Erythroblast (primary cell): ENCODE measurements at regions not wholly inside any gene's neighbourhood (a gene's known extent, or its start where the extent isn't known, plus 50 kb on each side); places are given as distances from the start of the nearest gene placed in this dataset.

Experiments used
- GATA1 ChIP-seq: IDR thresholded peaks from 2 replicates; pipeline ENCODE4 v1.6.1; 2011; ENCODE audit warnings: low read depth, mild to moderate bottlenecking, control low read depth, low read length, moderate library complexity
- POLR2A ChIP-seq: IDR thresholded peaks from 2 replicates; pipeline ENCODE4 v1.6.1; 2011; ENCODE audit warnings: mild to moderate bottlenecking, low read length

DNA sequence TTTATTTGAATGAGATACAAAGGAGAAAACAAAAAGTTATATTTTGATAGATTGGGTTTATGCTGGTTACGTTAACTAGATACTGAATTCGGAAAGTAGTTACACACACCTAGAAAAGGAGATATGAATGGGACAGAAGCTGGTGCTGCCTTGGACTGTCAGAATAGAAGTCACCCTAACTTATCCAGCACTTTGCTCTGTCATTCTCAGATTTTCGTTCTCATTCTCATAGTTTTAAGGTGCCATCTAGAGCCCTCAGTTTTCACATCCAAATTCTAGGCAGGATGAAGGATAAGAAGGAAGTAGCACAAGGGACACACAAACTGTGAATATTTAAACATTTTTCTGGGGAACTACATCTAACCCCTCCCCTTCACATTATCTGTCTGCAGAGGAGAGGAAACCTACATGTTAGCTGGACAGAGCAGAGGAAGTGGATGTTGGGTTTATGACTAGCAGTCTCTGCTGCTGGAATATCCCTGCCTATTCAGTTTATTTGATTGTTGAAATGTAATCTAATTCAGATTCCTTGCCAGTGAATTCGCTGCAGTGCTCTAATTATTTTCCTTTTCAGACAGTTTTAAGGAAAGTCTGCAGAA, 521.9 kb downstream of the FAT4 start:
- TF ChIP-seq POLR2A: no peak
- TF ChIP-seq GATA1: no peak
